Renal cortical epithelial cell (primary cell): ENCODE measurements at regions not wholly inside any gene's neighbourhood (a gene's known extent, or its start where the extent isn't known, plus 50 kb on each side); places are given as distances from the start of the nearest gene placed in this dataset.
"Not testable (repeated sequence)": the region's sequence is repeated elsewhere in the genome, so short reads cannot be mapped to it uniquely, and the experiment has no call there.

ENCODE experiments used
- DNase-seq: peaks from one replicate; pipeline ENCODE4 v3.0.0-alpha.2; 2011; ENCODE audit warnings: low read depth

GRCh38 chr6:93833326-93833725 lies 414.0 kb upstream of the EPHA7 start:
- DNase-seq = not testable (repeated sequence)

- DNase-seq = not testable (repeated sequence)
These were observed 410.4 kb upstream of the EPHA7 start for GRCh38 chr6:93829757-93830156.

GRCh38 chr6:93829009-93829408 lies 409.6 kb upstream of the EPHA7 start:
- no peak for DNase-seq

DNA sequence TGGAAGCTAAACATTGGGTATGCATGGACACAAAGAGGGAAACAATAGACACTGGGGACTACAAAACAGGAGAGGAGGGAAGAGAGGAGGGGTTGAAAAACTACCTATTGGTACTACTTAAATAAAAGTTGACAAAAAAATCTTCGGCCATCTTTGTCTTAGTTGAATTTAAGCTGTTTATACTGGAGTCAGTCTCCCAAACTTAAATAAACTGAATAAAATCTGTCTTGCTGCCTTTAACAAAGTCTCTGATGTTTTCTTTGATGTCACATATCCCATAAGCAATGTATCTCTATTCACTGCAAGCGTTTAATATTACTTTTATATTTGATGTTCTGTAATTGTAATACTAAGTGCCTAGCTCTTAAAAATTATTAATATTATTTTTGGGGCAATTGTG lies 409.2 kb upstream of the EPHA7 start:
- DNase-seq = no peak

DNA sequence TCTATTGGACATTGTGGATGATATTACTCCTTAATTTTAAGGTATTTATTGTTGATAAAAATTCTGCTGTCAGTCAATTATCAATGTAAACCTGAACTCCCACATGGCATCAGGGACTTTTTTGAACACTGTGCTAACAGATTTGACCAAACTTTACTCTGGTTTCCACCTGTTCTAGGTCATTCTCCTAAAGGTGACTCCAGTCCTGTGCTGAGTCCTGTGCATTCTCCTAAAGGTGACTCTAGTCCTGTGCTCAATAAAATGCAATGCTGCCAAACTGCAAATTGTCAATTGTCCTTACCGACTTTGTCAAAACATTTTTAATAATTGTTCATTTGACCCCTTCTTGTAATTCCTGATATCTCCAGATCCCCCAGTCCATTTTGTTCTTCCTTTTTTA lies 408.4 kb upstream of the EPHA7 start:
- DNase-seq = no peak

GRCh38 chr6:93825950-93826349 lies 406.6 kb upstream of the EPHA7 start:
- no peak for DNase-seq

- DNase-seq = no peak
These were observed 404.1 kb upstream of the EPHA7 start for GRCh38 chr6:93823489-93823888.

- DNase-seq = no peak
These were observed 403.3 kb upstream of the EPHA7 start for GRCh38 chr6:93822434-93823265.

DNA sequence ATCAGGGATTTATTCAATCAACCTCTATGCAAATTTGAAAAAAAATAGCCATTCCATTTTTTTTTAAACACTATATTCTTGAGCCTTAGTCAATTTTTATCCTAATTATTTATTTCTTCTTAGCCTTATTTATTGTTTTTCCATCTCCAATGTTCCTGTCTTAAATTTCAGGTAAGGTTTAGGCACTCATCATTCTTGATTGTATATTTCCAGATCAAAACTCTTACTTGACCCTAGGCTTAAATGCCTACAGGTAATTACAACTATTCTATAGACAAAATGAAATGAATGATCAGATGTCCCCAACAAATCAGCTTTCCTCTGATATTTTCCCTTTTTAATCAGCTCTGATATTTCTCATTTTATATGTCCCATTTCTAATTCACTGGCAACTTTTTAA lies 402.6 kb upstream of the EPHA7 start:
- DNase-seq = no peak

DNA sequence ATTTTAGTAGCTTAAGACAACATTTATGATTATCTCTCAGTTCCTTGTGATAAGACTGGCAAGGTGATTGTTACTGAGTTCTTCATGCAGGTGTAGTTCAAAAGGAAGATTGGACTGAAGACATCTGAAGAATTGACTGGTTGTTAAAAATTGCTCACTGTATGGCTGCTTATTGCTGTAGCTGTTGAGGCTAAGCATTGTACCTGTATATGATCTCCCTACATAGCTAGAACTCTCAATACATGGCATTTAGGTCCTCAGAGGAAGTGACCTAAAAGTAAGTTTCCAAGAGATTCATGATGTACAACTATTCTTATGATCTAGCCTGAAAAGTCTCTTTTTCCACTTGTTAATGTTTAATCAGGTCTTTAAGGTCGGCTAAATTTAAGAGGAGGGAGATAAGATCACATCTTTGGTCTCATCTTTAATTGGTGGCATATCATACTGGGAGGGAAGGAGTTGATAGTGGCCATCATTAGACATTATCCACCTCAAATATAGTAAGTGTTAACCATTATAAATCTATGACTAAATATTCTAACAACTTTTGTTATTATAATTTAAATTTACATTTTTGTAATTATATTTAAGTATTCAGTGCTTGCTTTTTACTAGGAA lies 401.2 kb upstream of the EPHA7 start:
- DNase-seq = no peak

DNA sequence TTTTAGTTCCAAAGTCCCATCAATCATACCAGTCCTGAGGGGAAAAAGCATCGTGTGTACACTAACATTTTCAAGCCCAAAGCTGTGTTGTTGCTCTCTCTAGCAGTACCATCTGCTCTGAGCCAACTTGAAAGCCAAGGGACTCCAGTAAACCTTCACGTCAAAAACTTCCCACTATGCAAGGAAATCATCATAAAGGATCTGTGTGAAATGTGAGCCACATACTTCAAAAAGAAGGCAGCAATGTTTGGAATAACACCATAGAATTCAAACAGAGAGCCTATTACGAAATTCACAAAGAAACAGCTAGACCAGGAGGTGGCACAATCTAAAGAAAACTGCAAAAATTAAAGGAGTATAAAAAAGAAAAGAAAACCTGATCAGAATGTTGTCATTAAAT lies 399.8 kb upstream of the EPHA7 start:
- DNase-seq = no peak

- no peak for DNase-seq
These were observed 398.6 kb upstream of the EPHA7 start for GRCh38 chr6:93817937-93818336.

DNA sequence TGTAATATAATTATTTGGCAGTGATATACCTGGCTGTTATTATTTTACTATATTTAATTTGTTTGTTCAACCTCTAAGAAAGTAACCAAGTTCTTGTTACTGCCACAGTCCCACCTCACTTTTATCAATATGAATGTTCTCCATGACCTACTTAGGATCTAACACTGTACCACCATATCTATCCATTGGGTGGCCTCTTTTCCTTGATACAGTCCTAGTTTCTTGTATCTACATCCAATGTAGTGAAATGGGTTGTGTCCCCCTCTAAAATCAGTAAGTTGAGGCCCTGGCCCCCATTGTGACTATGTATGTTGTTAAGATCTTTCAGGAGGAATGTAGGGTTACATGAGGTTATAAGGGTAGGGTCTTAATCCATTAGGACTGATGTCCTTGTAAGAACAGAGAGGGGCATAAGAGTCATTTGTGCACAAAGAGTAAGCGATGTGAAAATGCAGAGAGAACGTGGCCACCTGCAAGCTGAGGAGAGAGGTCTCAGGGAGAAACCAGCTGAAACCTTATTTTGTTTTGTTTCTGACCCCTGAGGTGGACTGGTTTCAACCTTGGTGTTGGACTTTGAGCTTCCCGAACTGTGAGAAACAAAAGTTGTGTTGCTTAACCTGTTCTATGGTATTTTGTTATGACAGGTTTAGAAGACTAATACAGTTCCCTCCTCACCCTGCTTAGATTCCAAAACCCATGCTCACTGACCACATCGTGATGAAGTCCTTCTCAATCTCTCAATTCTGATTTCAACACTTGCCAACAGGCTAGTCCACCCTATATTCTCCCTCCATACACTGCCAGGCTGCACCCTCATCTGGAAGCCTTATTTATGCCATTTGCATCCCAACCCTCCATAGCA lies 387.3 kb upstream of the EPHA7 start:
- no peak for DNase-seq

DNA sequence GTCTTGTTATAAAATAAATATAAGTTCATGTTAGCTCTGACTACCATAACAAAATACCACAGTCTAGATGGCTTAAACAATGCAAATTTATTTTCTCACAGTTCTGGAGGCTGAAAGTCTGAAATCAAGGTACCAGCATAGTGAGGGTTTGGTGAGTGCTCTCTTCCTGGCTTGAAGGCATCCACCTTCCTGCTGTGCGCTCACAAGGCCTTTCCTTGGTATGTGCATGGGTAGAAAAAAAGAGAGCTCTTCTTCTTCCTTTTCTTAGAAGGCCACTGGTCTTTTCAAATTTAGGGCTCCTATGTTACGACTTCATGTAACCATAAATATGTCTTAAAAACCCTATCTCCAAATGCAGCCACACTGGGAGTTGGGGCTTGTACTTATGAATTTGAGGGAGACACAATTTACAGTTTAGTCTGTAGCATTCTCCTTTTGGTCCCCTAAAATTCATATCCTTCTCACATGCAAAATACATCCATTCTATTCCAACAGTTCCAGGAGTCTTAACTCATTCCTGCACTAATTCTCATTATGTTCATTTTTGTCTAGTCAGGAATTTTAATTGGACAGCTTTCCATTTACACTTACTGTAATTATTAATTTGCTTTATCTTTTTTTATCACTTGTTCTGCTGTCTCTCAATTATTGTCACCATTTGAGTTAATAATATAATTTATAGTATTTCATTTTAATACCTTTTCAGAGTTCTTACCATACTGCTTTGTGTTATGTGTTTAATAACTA lies 381.9 kb upstream of the EPHA7 start:
- no peak for DNase-seq

DNA sequence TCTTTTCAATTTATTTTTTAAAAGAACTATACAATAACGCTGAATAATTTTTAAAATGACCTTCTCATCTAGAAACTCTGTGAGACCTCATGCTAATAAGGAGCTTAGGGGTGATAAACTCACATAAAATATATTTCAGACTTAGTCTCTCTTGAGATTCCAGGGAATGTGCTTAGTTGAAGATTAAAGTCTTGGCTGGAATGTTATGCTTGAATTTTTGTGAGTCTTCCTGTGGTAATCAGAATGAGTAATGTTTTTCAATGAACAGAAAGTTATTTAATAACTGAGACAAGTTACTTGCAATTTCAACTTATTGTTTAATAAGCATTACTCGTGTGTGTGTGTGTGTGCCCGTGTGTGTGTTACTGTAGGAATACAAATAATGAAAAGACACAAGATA lies 379.9 kb upstream of the EPHA7 start:
- DNase-seq = peak; percentile 92

- DNase-seq = peak; percentile 55
These were observed 374.8 kb upstream of the EPHA7 start for GRCh38 chr6:93794166-93794565.

DNA sequence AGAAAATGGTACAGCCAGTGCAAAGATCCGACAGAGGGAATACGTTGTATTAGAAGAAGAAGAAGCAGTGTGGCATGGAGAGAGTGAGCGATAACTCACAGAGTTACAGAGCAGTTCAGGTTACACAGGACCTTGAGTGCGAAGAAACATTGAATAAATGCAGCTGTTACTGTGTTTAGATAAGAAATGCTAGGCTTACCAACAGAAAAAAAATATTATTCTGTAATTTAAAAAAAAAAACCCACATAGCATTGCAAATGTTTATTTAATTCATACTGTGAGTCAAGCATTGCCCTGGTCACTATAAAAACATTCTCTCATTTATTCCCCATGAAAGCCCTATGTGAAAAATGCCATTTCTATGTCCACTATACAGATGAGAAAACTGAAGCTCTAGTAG lies 373.4 kb upstream of the EPHA7 start:
- no peak for DNase-seq

GRCh38 chr6:93790981-93791380 lies 371.6 kb upstream of the EPHA7 start:
- no peak for DNase-seq

DNA sequence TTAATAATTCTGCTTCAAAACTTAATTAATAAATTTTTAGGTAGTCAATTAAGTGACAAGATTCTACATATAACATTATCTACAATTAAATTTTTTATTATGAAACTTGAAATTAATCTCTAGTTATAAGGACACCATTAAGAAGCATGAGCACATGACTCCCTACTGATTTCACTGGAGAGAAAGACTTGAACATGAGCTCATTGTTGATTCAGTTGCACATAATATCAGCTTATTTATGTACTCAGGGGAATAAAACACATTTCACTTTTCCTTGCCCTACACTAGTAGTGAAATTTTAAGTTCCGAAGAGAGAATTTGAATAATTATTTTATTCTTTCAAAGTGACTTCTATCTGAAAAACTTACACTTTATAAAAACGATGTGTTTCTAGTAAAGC lies 370.2 kb upstream of the EPHA7 start:
- no peak for DNase-seq

DNA sequence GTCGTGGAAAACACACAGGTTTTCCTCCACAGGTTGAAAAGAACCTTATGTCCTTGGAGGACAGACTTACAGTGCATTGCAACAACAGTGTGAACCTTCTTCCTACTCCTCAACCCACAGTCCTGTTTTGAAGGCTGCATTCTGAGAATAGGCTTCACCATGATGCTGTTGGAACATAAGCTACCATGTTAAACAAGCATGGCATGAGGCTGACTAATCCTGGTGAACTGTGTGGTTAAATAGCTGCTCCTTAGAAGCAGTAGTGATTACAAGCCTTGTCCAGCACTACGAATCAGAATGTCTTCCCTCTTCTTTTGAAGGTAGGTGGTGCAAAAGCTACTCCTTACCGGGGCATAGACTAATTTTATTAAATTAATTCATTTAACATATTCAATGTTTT lies 368.5 kb upstream of the EPHA7 start:
- DNase-seq = peak; percentile 89

DNA sequence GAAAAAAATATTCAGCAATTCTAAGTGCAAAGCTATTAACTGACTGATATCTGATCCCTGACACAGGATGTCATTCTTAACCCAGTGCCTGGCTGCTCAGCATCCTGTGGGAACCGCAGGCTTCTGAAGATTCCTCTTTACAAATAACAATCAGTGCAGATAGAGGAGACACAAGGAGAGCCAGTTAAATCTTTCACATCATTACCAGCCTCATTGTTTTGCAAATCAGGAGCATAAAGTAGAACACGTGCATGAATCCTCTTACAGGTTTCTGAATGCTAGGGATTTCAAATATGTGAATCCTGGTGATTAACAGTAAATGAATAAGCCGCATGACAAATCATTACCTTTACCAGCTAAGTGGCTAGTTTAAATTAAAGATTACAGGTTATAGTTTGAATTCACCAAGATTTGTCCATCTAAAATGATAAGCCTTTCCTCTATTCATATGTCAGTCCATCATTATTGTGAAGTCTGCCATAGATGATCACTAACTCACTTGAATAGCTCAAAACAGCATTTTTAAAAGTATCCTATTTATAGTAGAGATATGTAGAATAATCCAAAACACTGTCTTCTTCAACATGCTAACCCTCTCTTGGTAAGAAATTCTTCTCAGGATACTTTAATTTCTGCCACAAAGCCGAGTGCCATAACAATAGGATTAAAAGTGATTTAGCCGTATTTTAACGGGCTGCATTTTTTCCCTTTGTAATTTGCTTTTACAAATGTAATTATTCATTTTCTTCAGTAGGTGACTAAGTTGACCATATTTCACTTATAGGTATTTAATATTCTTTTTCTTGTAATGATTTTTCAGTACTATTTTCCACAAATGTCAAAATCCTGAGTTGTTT lies 367.3 kb upstream of the EPHA7 start:
- DNase-seq = peak; percentile 89
